T47D (cell line): ENCODE measurements at regions not wholly inside any gene's neighbourhood (a gene's known extent, or its start where the extent isn't known, plus 50 kb on each side); places are given as distances from the start of the nearest gene placed in this dataset.

Experiments used
- DNase-seq, 2 experiments: peaks; one replicate each; pipeline versions ENCODE4 v3.0.0 to v3.0.0-alpha.2; 2011 to 2012; ENCODE audit warnings: low read depth in 1 of 2, low spot score in 1 of 2
- JUND ChIP-seq: IDR thresholded peaks from 2 replicates; pipeline ENCODE4 v1.6.1; 2012; ENCODE audit warnings: low read depth
- in situ Hi-C: cut with HindIII; loops from 2 replicates; pipeline ENCODE4 v1.10.0; 2016; ENCODE audit warnings: low sequenced_read_pairs, low pct_unique_long_range_greater_than_20kb

GRCh38 chr10:118213436-118213835 lies 128.7 kb downstream of the FAM204A start:
- DNase-seq: no peak
- no peak for TF ChIP-seq JUND
- in situ Hi-C loops: no loop called here

- DNase-seq: no peak
- in situ Hi-C loops: no loop called here
- no peak for TF ChIP-seq JUND
Measured at GRCh38 chr10:118210276-118210675, 131.8 kb downstream of the FAM204A start.

- no peak for TF ChIP-seq JUND
- in situ Hi-C loops: no loop called here
- peak in 1 of 2 experiments; percentile 66 for DNase-seq
Measured at GRCh38 chr10:118209215-118209614, 132.9 kb downstream of the FAM204A start.

GRCh38 chr10:118207470-118208007 lies 134.6 kb downstream of the FAM204A start:
- no peak for DNase-seq
- in situ Hi-C loops: no loop called here

GRCh38 chr10:118204292-118204943 lies 137.7 kb downstream of the FAM204A start:
- TF ChIP-seq JUND: no peak
- DNase-seq: no peak
- in situ Hi-C loops: no loop called here

More at GRCh38 chr10:118207470-118208007, 134.6 kb downstream of the FAM204A start:
- no peak for TF ChIP-seq JUND

- in situ Hi-C loops: no loop called here
- no peak for TF ChIP-seq JUND
- DNase-seq: no peak
Measured at GRCh38 chr10:118203461-118203860, 138.7 kb downstream of the FAM204A start.

DNA sequence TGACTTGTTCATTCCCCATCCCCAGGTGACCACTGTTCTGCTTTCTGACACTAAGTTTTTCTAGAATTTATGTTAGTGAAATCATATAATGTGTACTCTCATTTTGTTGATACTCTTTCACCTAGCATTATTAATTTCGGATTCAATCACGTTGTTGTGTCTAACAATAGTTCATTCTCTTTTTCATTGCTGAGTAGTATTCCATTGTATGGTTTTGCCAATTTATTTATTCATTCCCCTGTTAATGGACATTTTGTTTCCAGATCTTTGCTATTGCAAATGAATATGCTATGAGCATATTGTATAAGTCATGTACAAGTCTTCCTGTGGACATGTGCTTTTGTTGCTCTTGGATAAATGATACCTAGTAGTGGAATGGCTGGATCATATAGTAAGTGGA lies 146.4 kb downstream of the FAM204A start:
- in situ Hi-C loops: no loop called here
- no peak for DNase-seq
- TF ChIP-seq JUND: no peak

- in situ Hi-C loops: no loop called here
- no peak for DNase-seq
- TF ChIP-seq JUND: no peak
Measured at GRCh38 chr10:118193642-118194041, 146.9 kb upstream of the RAB11FIP2 start.

DNA sequence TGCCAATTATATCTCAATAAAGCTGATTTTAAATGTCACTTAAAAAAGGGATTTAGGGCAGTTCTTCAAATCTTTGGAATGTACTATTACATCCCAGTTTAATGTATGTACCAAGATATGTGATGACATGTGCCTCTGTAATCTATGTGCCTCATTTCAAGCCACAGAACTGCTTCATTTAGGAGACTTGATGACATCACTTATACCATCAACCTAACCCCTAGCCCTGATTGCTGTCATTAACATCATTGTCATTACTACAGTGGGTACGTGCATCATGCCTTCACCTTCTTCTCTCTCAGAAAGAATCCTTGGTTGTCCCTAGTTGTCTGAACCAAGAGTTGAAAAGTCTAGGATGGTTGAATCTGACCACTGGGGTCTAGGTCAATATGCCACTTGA lies 134.3 kb upstream of the RAB11FIP2 start:
- in situ Hi-C loops: no loop called here
- no peak for TF ChIP-seq JUND
- no peak for DNase-seq

- no peak for TF ChIP-seq JUND
- DNase-seq: no peak
- in situ Hi-C loops: no loop called here
Measured at GRCh38 chr10:118175148-118175547, 128.4 kb upstream of the RAB11FIP2 start.

DNA sequence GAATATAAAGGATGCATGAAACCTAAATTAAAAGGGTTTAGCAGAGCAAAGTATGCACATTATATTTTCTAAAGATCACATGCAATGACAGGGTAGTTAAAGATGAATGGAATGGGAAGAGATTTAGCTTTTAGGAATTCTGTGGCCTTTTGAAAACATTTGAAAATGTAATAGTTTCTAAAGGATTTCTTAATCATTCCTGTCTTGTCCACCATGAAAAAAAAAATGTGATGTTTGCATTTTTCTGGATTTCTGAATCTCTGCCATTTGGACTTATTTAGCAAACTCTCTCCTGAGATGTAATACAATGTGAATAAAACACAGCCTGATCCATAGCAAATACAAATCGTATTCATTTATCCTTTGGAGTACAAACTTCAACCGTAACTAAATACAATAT lies 126.6 kb upstream of the RAB11FIP2 start:
- TF ChIP-seq JUND: no peak
- no peak for DNase-seq
- in situ Hi-C loops: no loop called here

- TF ChIP-seq JUND: no peak
- in situ Hi-C loops: no loop called here
- no peak for DNase-seq
Measured at GRCh38 chr10:118171861-118172260, 125.1 kb upstream of the RAB11FIP2 start.

DNA sequence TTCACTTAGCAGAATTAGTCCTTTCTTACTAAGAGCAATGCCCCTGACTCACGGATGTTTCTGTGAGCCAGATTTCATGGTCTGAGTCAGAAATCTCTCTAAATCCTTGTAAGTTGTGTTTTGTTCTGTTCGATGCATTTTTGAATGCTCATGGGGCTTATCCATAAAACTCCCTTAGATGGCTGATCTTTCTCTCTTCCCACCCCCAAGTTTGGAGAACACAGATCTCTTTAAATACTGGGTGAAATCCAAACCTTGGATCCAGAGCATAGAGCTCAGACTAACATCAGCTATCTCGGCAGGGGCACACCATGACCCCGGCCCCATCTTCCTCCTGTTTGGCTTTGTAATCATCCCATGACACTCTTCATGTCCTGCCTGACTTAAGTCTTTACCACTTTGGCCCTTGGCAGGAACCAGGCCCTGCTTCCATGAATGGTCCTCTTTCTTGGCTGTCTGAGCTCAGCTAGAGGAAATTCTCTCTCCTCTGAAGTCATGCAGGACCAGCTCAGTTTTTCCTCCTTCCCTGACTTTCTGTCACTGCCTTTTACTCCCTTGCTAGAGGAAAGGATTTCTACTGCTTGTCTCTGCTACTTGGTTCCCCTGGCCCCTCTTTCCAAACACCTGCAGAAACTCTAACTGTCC lies 120.4 kb upstream of the RAB11FIP2 start:
- no peak for TF ChIP-seq JUND
- DNase-seq: no peak
- in situ Hi-C loops: no loop called here
